Loucy (cell line): ENCODE measurements at regions not wholly inside any gene's neighbourhood (a gene's known extent, or its start where the extent isn't known, plus 50 kb on each side); places are given as distances from the start of the nearest gene placed in this dataset.

Source experiments
- EZH2phosphoT487 ChIP-seq: fragments of 200-600 bp; IDR thresholded peaks from 2 replicates; pipeline ENCODE4 v1.6.1; 2018; ENCODE audit warnings: antibody characterized with exemption, mild to moderate bottlenecking, moderate library complexity, borderline replicate concordance
- TF ChIP-seq, protein P1 (sequence below): fragments of 200-600 bp; sonication (generic); conservative IDR thresholded peaks from 2 replicates; pipeline ENCODE4 v1.5.1; 2014; ENCODE audit warnings: mild to moderate bottlenecking, antibody characterized with exemption, low read length

DNA sequence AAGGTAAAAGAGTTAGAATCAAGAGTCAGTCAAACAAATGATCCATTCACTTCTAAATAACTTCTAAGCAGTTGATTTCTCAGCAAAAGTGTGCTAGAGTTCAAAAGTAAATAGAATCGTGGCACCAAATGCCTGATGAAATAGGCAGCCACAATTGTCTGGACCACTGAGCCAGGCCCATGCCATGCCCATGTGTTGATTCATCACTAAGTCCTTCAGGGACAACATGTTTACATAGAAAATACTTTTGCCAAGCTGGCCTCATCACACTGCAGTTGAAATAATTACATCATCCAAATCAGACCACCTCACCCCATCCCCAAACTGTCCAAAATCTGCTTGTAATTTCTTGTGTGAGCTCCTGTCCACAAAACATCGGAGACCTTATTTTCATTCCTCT is 216.3 kb downstream of the IGSF11 start:
- TF ChIP-seq, protein P1, sequence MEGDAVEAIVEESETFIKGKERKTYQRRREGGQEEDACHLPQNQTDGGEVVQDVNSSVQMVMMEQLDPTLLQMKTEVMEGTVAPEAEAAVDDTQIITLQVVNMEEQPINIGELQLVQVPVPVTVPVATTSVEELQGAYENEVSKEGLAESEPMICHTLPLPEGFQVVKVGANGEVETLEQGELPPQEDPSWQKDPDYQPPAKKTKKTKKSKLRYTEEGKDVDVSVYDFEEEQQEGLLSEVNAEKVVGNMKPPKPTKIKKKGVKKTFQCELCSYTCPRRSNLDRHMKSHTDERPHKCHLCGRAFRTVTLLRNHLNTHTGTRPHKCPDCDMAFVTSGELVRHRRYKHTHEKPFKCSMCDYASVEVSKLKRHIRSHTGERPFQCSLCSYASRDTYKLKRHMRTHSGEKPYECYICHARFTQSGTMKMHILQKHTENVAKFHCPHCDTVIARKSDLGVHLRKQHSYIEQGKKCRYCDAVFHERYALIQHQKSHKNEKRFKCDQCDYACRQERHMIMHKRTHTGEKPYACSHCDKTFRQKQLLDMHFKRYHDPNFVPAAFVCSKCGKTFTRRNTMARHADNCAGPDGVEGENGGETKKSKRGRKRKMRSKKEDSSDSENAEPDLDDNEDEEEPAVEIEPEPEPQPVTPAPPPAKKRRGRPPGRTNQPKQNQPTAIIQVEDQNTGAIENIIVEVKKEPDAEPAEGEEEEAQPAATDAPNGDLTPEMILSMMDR: no peak
- TF ChIP-seq EZH2phosphoT487: no peak
